HG02938 (cell line): ENCODE measurements at regions not wholly inside any gene's neighbourhood (a gene's known extent, or its start where the extent isn't known, plus 50 kb on each side); places are given as distances from the start of the nearest gene placed in this dataset.

Experiments
- ATAC-seq: cut with Tn5 transposase; IDR thresholded peaks from one replicate; pipeline ENCODE4 v1.9.1; 2021; ENCODE audit warnings: mild to moderate bottlenecking, moderate library complexity; ENCODE audit not compliant: unreplicated experiment

DNA sequence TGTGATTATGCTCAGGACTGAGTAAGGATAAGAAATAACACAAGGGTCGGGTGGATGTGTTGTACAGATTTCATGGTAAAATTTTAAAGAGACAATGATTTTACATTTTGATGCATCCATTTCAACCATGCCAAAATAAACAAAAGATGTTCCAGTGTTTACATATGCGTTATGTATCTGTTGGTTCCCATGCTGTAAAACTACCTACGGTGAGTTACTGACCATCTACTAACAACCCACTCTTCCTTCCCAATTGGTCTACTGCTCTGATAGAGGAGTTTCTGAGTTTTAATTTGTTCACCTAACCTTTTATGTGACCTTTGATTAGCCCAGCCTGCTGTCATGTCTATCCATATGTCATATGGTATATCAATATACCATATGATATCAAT is 1697.1 kb downstream of the MAT2B start:
- no peak for ATAC-seq

DNA sequence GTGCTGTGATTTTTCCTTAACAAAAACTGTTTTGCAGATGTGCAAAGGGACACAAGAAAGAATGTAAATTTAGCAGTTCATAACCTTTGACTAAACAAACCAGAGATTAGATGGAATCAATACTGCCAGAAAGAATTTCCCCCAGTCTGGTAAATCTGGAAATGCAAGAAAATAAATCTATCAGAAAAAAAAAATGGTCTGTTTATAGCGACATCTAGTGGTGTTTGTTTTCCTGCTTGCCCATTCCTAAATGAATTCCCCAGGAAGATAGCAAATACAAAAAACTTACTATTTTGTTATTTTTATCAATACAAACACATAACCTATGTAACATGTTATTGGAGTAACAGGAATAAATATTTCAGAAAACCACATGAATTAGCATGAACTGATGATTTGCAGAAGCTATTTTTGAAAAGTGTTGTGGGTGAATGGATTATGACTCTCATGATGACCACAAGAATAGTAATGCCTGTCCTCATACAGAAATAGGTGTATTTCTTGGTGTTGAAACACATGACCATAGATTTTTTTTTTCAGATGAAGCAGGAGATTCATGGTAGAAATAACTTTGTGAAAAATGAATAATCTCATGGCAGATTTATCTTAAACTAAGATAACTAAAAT is 1703.8 kb downstream of the MAT2B start:
- no peak for ATAC-seq

DNA sequence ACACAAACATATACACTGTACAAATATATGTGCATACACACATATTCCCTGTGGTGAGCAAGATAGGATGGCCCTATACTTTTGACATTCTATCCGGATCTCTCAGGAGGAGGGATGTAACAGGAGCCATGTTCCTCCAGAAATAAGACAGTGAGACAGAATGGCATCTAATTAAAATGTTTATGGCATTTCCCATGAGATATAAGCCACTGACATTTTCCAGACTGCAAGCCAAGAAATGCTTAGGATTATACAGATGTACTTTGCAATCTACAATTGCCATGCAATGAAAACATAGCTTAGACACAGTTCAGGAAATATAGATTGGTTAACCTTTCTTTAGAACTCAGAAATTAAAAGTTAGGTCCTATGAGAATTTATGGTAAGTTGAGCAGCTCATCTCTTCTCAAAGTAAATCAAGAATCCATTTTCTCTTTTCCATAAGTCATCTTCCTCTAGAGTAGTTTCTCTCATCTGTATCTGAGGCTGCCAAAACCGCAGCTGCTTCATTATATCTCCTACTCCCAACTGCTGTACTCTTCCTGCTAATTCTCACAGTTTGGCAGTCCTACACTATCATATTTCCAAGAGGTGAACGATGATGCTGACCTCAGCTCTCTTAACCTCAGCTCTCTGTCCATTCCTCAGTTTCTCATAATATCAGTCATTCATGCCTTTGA is 1719.1 kb downstream of the MAT2B start:
- ATAC-seq, result no peak

DNA sequence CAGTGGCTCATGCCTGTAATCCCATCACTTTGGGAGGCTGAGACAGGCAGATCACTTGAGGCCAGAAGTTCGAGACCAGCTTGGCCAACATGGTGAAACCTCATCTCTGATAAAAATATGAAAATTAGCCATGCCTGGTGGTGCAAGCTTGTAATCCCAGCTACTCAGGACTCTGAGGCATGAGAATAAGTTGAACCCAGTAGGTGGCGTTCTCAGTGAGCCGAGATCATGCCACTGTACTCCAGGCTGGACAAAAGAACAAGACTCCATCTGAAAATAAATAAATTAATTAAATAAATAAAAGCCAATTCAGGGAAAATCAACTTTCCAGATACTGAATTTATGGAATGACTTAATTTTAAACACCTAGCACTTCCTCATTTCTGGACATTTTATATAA is 1722.1 kb downstream of the MAT2B start:
- ATAC-seq, result no peak

DNA sequence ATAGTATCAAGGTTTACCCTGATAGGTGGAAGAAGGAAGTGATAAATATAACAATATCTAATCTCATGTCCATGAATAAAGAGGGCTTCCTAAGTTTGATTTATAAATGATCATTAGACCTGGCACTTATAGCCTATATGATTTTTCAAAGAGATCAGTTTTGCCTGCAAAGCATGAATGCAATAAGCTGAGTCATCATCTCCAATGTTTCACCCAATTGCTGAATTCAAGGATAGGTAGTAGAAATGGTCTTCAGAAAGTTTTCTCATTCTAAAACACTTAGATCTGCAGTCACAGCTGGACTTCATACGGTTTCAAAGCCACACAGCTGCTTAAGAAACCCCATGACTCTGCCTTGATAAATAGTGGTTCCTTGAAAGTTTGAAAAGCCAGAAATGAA is 1722.8 kb downstream of the MAT2B start:
- ATAC-seq, result no peak

DNA sequence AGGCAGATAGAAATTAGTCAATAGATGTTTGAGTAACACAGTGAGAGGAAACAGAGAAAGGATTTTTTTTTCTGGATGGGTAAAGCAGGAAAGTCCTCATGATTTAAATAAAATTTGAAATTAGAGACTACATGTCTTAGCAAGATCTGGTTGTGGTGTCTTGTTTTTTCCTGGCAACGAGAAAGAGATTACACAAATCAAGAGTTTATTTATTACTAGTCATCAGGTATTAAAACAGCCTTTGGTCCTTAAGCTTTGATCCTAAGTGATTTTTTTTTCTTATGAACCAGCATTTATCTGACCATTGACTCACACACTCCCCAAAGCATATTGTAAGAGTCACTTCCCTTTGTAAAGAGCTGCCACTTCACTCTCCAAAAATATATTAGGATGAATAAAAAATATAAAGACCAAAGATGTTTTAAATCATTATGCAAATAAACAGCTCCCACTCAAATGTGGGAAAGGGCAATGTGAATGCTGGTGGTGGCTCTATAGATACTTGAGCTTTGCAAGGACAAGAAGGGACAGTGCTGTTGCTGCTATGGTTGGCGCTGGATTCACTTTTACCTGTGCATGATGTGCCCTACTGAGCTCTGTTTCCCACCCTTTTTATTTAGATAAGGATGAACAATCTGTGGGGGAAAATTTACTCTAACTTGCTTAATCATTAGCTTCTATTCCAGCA is 1726.5 kb downstream of the MAT2B start:
- ATAC-seq, result no peak

DNA sequence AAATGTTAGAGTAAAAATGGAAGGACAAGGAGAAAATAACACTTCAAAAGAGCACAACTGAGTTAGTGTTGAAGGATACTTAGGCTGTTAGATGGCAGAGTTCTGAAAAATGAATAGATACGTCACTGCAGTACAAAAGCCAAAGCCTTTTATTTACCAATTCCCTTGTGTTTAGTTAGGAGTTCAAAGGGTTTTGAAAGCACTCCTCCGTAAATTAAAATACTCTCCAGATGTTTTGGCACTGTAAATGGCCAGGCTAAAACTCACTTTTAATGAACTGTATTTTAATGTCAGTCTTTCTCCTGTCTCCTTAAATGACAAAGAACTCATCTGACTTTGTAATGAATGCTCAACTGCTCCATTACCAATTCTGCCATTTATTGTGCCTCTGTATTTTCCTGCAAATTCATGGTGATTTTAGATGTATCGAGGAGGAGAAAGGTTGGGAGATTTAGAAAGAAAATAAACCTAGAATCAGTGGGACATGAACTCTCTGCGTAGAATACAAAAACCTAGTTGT is 1727.2 kb downstream of the MAT2B start:
- no peak for ATAC-seq

DNA sequence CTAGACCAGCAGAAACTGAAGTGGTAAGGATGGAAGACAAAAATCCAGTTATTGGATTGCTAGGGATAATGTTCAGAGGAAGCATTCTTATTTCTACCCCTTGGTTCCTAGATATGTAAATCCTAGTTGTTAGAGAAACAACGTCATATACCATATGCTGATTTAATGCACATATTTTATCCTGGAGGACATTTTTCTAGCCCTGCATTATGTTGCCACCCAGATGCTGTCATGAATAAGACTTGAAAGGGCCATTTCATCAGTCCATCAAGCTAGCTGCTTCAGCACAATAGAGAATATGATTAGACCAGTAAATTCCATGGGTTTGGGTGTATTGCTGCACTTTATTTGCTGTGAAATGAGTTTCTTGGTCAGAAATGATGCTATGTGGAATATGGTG is 1736.4 kb downstream of the MAT2B start:
- no peak for ATAC-seq

DNA sequence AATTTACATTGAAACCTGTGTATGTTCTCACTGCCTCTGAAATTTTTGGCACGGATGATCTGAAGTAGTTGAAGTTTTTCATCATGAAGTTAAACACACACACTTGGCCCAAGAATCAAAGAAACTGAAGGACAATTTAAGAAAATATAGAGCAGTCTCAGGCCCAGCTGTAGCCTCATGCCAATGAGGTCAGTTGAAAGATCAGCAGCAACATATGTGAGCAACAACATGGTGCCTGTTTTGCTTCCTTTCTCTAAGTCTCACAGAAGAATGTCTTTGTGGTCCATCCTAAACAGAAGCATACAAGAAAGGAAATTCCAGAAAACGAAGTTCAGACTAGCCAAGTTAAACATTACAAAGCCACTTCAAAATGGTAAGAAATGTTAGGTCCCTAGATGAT is 1737.2 kb downstream of the MAT2B start:
- no peak for ATAC-seq

DNA sequence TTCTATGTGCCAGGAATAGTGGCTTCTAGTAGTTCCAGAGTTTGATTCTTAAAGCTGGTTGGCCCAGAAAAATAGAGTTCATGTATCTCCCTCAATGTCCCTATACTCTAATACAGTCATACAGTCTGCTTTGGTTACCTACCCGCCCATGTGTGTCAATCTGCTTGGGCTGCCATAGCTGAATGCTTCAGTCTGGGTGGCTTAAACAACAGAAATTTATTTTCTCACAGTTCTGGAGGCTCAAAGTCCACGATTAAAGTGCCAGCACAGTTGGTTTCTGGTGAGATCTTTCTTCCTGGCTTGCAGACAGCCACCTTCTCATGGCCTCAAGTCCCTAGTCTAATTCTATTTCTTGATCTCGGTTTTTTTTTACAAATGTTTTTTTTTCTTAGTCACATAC is 1739.0 kb downstream of the MAT2B start:
- ATAC-seq, result no peak

DNA sequence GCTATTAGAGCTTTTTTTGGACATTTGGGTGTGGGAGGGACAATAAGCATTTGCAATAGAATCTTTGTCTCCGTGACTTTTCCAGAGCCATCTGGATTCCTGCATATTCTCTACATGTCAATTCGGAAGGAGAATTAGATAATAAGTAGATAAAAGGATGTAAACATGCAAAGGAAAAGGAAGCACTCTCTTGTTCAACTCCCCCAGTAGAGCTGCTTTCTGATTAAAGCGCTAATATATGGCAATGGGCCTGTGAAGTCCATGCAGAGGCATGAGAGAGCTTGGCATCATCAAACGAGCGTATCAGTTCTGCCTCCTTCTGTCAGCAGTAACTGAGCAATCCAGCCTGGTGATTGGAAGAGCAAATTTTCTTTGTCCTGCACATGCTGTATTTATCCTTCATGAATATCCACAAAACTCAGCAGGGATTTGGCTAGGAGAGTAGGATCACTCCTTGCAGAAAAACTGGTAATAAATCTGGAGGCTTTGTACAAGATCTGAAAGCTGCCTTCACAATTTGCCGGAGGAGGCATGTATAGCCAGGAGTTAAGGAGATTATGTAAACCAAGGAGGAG is 1752.9 kb downstream of the MAT2B start:
- no peak for ATAC-seq

DNA sequence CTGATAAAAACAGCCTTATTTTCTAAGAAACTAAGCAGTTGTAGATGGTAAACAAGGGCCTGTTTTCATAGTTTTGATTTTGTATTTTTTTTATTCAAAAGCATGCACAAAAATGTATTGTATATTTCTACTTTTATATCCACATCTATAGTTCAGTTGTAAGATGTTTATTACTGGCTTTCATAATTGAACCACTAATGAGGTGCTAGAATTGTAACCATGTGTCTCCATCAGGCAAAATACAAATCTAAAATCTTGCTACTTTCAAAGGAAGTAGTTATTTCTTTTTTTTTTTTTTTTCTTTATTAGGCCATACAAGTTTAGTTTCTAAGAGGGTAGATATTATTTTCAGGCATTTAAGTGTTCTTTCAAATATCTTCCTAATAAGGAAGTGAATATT is 1755.0 kb downstream of the MAT2B start:
- ATAC-seq, result no peak

DNA sequence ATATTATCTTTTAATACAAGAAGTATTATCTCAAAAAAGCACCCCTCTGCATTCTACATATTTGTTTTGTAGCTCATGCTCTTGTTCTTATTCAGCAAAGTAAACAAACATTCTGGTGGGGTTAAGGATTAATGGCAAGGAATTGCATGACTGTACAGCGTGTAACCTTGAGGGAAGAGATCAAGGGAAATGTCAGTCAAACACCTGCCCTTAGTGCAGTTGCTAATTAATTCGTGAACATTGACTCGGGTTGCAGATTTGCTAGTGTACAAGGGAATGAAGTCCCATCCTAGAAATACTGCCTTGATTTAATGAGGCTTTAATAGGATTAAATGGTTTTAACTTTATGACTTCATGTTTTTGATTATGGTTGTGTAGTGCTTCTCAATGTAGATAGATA is 1758.1 kb downstream of the MAT2B start:
- no peak for ATAC-seq

DNA sequence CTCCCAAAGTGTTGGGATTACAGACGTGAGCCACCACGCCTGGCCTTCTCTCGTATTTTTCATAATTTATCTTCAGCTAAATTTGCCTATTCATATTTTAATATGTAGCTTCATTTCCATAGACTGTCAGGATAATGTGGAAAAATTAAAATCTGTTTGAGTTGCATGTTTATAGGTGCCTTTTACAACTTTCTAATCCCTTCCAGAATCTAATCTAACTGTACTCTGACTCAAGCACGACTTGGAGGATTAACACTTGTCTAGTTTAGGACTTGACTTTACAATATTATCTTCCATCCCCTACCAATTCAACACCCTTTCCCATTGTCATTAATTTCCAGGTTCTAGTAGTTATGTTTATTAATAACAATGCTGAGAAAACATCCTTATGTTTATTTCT is 1761.5 kb downstream of the MAT2B start:
- no peak for ATAC-seq

DNA sequence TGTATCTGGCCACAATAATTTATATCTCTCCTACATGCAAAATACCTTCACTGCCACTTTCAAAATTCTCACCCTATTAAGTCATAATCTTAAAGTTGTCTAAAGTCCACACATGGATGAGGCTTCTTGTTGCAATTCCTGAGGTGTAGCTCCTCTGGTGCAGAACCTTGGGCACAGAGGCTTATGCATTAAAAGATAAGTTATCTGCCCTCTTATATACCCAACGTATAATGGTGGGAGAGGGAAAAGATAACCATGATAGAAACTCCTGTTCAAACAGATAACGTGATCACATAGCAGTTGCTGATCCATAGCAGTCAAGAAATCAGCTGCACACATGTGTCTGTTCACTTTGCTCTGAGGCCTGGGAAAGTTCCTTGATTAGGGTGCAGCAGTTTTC is 1767.0 kb downstream of the MAT2B start:
- no peak for ATAC-seq

DNA sequence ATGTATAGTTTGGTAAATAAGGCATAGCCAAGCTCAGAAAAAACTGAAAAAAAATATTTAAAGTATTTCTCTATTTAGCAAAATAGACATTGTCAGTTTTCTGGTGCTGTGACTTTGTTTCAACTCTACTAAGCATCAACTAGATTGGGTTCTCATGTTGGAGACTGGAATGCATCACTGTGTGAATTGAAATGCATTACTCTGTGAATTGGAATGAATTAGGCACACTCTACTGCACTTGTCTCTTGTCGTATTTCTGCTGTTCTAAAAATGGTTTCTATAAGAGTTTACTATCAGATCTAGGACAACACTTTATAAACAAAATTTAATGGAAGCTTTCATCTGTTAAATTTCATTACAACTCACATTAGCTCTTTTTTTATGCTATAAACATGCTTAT is 1772.2 kb downstream of the MAT2B start:
- no peak for ATAC-seq

DNA sequence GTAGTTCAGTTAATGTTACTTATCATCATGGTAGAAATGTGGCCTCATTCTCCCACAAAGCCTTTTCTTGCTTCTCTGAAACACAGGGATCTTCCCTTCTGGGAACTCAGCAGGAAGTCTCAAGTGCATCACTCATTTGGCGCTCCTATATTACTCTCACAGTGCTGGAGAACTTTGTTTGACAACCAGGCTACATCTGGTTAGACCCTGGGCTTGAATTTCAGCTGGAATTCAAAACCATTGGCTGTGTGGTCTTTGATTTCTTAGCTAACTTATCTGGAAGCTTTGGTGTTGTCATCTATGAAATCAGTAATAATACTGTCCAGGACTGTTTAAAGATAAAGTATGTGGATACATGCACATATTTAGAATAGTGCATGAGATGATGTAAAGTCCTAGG is 1777.1 kb downstream of the MAT2B start:
- no peak for ATAC-seq

DNA sequence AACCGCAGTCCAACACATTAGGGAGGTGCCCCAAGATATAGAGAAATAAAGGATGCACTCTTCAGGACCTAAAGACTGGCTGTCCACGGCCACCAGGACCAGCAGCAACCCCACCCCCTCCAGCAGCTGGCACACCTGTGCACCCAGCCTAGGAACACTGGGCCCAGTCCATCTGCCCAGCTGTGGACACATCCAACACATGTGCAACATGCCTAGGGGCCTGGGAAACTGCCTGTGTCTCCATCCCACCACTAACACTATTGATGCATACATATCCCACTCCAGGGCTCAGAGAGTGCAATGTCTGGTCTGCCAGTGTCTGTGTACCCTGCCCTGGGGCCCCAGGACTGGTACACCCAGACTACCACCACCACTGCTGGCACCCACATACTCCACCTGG is 1781.3 kb downstream of the MAT2B start:
- ATAC-seq, result no peak

DNA sequence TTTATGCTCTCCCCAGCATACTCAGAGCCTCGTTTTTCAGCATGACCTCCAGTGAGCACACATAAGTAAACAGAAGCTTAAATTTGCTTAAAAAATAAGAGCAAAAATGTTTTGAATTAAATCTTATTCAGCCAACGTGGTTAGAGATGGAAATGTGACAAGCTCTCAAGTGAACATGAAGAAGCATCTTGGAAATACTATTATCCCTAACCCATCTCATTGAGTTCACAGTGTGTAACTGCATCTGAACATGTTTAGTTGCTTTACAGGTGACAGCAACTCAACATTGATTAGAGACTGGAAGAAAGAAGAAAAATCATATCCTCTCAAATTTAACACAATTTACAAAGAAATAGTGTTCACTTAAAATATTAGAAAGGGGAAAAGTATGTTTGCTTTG is 1785.1 kb downstream of the MAT2B start:
- ATAC-seq, result no peak

DNA sequence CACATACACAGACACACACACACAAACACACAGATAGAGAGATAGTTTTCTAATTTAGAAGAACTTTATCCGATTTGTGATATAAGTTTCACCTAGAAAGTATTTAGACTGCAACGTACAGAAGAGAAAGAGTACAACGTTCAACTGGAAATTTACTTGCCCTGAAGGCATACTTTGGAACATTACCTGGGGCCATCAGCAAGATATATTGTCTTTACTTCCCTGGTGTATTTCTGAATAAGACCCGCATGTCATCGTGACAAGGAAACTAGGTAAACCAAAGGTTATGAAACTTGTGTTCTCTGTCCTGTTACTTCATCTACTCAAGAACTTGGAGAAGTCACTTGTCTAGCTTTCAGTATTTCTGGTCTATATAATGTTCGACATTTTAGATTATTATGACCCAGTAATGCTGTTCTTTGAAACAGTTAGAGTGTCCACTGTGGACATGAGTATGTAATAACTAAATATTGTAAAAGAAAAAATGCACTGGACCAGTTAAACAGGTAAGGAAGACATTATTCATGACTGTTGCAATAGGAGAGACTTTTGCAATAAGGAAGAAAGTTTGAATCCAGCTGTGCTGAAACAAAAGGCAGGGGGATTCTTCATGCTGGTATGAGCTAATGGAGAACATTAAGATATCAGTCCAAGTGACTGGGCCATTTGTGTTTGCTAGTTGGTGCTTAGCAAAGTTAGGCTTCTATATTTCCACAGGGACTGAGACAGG is 1791.1 kb downstream of the MAT2B start:
- no peak for ATAC-seq

DNA sequence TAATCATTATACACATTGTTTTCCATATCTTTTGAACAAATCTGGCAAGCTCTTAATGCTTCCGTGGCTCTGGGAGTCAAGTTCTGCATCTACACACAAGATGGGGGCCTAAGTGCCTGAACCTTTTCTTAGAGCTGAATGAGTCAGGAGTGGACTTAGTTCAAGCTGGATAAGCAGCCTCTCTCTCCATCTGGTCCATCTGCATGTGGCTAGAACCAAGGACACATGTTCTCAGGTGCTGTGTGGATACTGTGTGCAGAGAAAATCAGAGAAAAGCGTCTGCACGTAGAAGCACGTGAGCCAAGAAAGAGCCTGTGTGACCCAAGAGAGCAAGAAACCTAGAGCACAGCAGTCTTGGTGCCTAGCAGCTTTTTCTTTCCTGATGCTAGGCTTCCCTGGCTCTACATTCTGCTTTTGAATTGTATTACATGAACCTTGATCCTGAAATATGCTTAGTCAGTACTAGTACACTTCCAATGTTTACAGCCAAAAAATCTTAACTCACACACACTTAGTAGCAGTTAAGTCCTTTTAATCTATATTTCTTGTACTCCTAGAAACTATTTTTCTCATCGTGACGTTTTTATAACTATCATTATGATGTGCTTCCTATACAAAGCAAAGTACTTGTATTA is 1798.9 kb downstream of the MAT2B start:
- no peak for ATAC-seq
